Panc1 (cell line): ENCODE measurements at regions not wholly inside any gene's neighbourhood (a gene's known extent, or its start where the extent isn't known, plus 50 kb on each side); places are given as distances from the start of the nearest gene placed in this dataset.

Source experiments
- ATAC-seq: fragments of 200-7000 bp; cut with Tn5 transposase; 2 replicates; pipeline ENCODE4 v1.9.1; 2020; ENCODE audit warnings: mild to moderate bottlenecking, moderate library complexity
- BruUV-seq: library from RNA; stranded (reverse); fragments of 400-500 nt; replicated peaks from 2 replicates; lab custom pipeline; 2021; lab: Mats Ljungman, UMichigan
- CTCF ChIA-PET: fragments of 300-600 bp; sonication (Branson Sonifier 250); formaldehyde crosslinking; loops from one replicate; lab custom pipeline; 2022; ENCODE audit warnings: antibody characterized with exemption; lab: Charles Lee
- POLR2A ChIA-PET: fragments of 300-600 bp; sonication (Branson Sonifier 250); formaldehyde crosslinking; loops from one replicate; lab custom pipeline; 2022; ENCODE audit warnings: antibody characterized with exemption; lab: Charles Lee
- DNase-seq: peaks from one replicate; pipeline ENCODE4 v3.0.0-alpha.2; 2010; ENCODE audit warnings: low read depth, low spot score
- H3K27ac ChIP-seq: 2 replicates; pipeline ENCODE4 v1.5.1; 2011; ENCODE audit warnings: mild to moderate bottlenecking, low read length, inconsistent platforms
- H3K27me3 ChIP-seq: fragments of 200-500 bp; sonication (Bioruptor generic); 2 replicates; pipeline ENCODE4 v1.6.0; 2014; ENCODE audit warnings: low read length, inconsistent platforms; ENCODE audit not compliant: control insufficient read depth, insufficient read depth
- H3K36me3 ChIP-seq: fragments of 200-500 bp; sonication (Bioruptor generic); 2 replicates; pipeline ENCODE4 v1.5.1; 2014; ENCODE audit warnings: inconsistent platforms, mild to moderate bottlenecking, low read length, moderate library complexity; ENCODE audit not compliant: control insufficient read depth, insufficient read depth
- H3K4me1 ChIP-seq: 2 replicates; pipeline ENCODE4 v1.5.1; 2011; ENCODE audit warnings: inconsistent platforms, mild to moderate bottlenecking, low read length, moderate library complexity; ENCODE audit not compliant: control insufficient read depth, insufficient read depth
- H3K4me3 ChIP-seq, 2 experiments: 2 replicates each; pipeline ENCODE4 v1.5.1; 2011 to 2012; ENCODE audit warnings: low read depth in 2 of 2, low read length in 2 of 2, mild to moderate bottlenecking in 2 of 2, inconsistent platforms in 1 of 2, moderate library complexity in 1 of 2
- H3K9me3 ChIP-seq: fragments of 200-500 bp; sonication (Bioruptor generic); 2 replicates; pipeline ENCODE4 v1.5.1; 2014; ENCODE audit warnings: low read depth, mild to moderate bottlenecking, inconsistent platforms, low read length, moderate library complexity; ENCODE audit not compliant: control insufficient read depth, insufficient read depth
- CTCF ChIP-seq: fragments of 450-650 bp; IDR thresholded peaks from 2 replicates; pipeline ENCODE4 v1.5.1; 2017; ENCODE audit warnings: mild to moderate bottlenecking
- POLR2AphosphoS5 ChIP-seq: IDR thresholded peaks from 2 replicates; pipeline ENCODE4 v1.6.1; 2012; ENCODE audit warnings: mild to moderate bottlenecking, low read depth, low read length, moderate library complexity
- REST ChIP-seq, 2 experiments: IDR thresholded peaks; 2 replicates each; pipeline ENCODE4 v1.6.1; 2011 to 2012; ENCODE audit warnings: low read depth in 2 of 2, control low read depth in 1 of 2, low read length in 1 of 2, mild to moderate bottlenecking in 1 of 2, moderate library complexity in 1 of 2; ENCODE audit not compliant: insufficient read depth in 1 of 2
- SIN3A ChIP-seq: IDR thresholded peaks from 2 replicates; pipeline ENCODE4 v1.6.1; 2012; ENCODE audit warnings: low read depth, mild to moderate bottlenecking, low read length, moderate library complexity, borderline replicate concordance; ENCODE audit not compliant: insufficient read depth
- TCF7L2 ChIP-seq: IDR thresholded peaks from 2 replicates; pipeline ENCODE4 v1.6.1; 2011; ENCODE audit warnings: mild to moderate bottlenecking, low read depth, low read length, inconsistent platforms
- in situ Hi-C: cut with HindIII; loops from 2 replicates; pipeline ENCODE4 v1.10.0; 2016; ENCODE audit warnings: low sequenced_read_pairs, low pct_unique_long_range_greater_than_20kb
- intact Hi-C: fragments of 100-400 bp; cut with micrococcal nuclease; formaldehyde crosslinking; loops from one replicate; pipeline ENCODE4 v1.10.0; 2022; ENCODE audit not compliant: unreplicated experiment

GRCh38 chr3:95654570-95655362, 1159.6 kb upstream of the EPHA6 start:
- no TSS peak for BruUV-seq
- Histone ChIP-seq H3K27me3 (no peaks in the 10 kb centered on the region), H3K4me3 (no peak overlapping the region), H3K4me1 (no peaks in the 10 kb centered on the region), H3K9me3 (0 out of 2 replicates have a peak, but pooled peaks cover 2% of the 10 kb centered on the region), H3K27ac (no peak overlapping the region), H3K36me3 (no peaks in the 10 kb centered on the region)
- no peak for TF ChIP-seq SIN3A
- no peak for TF ChIP-seq CTCF
- no peak for TF ChIP-seq REST (IDR thresholded peaks at IDR 0.05; ENCODE audit: insufficient read depth in 1 of 2, low read depth in 2 of 2, low read length in 1 of 2)
- TF ChIP-seq TCF7L2 = no peak
- no peak for TF ChIP-seq POLR2AphosphoS5
- ChIA-PET POLR2A (no interaction called here), CTCF (no interaction called here)
- ATAC-seq = no peak
- no peak for DNase-seq
- in situ Hi-C loops (no loop called here), intact Hi-C loops (no loop called here)

- DNase-seq (no peak), ATAC-seq (no peak)
- in situ Hi-C loops = no loop called here
- H3K27ac ChIP-seq = no peak overlapping the region
- intact Hi-C loops = no loop called here
- BruUV-seq = no TSS peak
- 0 out of 2 replicates have a peak, but pooled peaks cover 2% of the 10 kb centered on the region for H3K9me3 ChIP-seq
- no peaks in the 10 kb centered on the region for H3K4me1 ChIP-seq
- H3K36me3 ChIP-seq = no peaks in the 10 kb centered on the region
- no peak overlapping the region for H3K4me3 ChIP-seq
- H3K27me3 ChIP-seq = no peaks in the 10 kb centered on the region
- CTCF ChIA-PET = no interaction called here
- no peak for TF ChIP-seq TCF7L2
- no peak for TF ChIP-seq SIN3A
- no peak for TF ChIP-seq CTCF
- TF ChIP-seq POLR2AphosphoS5 = no peak
- no peak for TF ChIP-seq REST (IDR thresholded peaks at IDR 0.05; ENCODE audit: insufficient read depth in 1 of 2, low read depth in 2 of 2, low read length in 1 of 2)
- POLR2A ChIA-PET = no interaction called here
Observed at GRCh38 chr3:95655363-95655986, 1158.9 kb upstream of the EPHA6 start.
